ENCODE measurements at regions not wholly inside any gene's neighbourhood (a gene's known extent, or its start where the extent isn't known, plus 50 kb on each side); places are given as distances from the start of the nearest gene placed in this dataset.

DNA sequence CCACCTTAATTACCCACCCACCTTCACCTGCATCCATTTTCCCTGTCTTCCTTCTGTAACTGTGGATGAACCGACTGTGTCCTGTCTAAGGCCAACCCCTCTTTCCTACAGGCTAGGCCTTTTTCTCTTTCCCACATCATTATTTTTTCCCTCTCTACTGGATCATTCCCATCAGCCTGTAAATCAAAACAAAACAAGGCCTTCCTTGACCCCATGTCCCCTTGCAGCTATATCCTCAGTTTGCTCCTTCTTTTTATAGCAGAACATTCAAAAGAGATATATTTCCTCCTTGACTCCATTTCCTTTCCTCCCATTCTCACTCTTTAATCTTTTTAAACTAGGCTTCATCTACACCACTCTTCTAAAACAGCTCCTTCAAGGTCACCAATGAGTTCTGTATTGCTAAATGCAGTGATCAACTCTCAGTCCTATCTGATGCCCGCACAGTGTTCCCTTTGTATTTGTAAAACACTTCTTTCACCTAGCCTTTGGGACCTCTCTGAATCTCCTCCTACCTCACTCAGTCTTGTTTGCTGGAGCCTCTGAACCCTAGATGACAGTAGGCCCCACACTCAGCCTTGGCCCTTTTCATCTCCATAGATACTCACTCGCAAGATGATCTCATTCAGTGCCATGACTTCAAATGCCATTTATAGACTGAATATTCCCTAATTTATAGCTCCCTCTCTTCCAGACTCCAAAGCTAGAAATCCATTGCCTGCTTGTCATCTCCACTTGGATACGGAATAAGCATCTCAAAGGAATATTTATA, 55.7 kb downstream of the CXCR4 start:
- H3K4me3 ChIP-seq (ENCODE audit: low read length in 2 of 2): no peak overlapping the region
- no peaks in the 10 kb centered on the region for H3K36me3 ChIP-seq (ENCODE audit: control insufficient read depth in 2 of 2, insufficient read depth in 2 of 2, low read length in 2 of 2)
- no peak overlapping the region for H3K9ac ChIP-seq (ENCODE audit: low read depth in 1 of 2, low read length in 2 of 2)
- H3K27me3 ChIP-seq (ENCODE audit: control insufficient read depth in 2 of 2, insufficient read depth in 2 of 2, low read length in 2 of 2): no peaks in the 10 kb centered on the region
- peaks cover 0 to 3% of the 10 kb centered on the region in 2 donors for H3K4me1 ChIP-seq (ENCODE audit: control insufficient read depth in 2 of 2, insufficient read depth in 2 of 2, low read length in 2 of 2)
- H3K27ac ChIP-seq (ENCODE audit: low read depth in 2 of 2, low read length in 2 of 2): no peak overlapping the region
- no peaks in the 10 kb centered on the region for H3K9me3 ChIP-seq (ENCODE audit: control insufficient read depth in 2 of 2, low read length in 2 of 2)

DNA sequence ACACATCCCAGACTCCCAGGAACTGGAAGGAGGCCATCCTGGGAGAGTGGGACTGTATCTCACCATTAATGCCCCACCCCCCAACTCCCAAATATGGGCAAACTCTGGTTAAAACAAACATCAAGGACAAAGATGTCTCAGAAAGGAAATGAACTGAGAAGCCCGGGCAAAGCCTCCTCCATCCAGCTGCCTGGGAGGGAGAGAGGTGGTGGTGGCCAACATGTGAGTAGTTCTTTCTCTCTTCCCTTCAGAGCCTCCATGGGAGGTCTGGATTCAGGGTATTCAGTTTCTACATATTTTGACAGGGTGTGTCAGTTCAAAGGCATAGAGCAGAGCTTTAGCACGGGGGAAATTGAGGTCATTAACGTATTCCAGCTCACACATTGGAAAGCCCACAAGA, 57.5 kb downstream of the CXCR4 start:
- Histone ChIP-seq H3K4me1 (ENCODE audit: control insufficient read depth in 2 of 2, insufficient read depth in 2 of 2, low read length in 2 of 2) (peaks cover 0 to 3% of the 10 kb centered on the region in 2 donors), H3K27ac (ENCODE audit: low read depth in 2 of 2, low read length in 2 of 2) (no peak overlapping the region), H3K27me3 (ENCODE audit: control insufficient read depth in 2 of 2, insufficient read depth in 2 of 2, low read length in 2 of 2) (no peaks in the 10 kb centered on the region), H3K9me3 (ENCODE audit: control insufficient read depth in 2 of 2, low read length in 2 of 2) (no peaks in the 10 kb centered on the region), H3K4me3 (ENCODE audit: low read length in 2 of 2) (no peak overlapping the region), H3K36me3 (ENCODE audit: control insufficient read depth in 2 of 2, insufficient read depth in 2 of 2, low read length in 2 of 2) (no peaks in the 10 kb centered on the region), H3K9ac (ENCODE audit: low read depth in 1 of 2, low read length in 2 of 2) (no peak overlapping the region)

- H3K27me3 ChIP-seq (ENCODE audit: control insufficient read depth in 2 of 2, insufficient read depth in 2 of 2, low read length in 2 of 2): no peaks in the 10 kb centered on the region
- no peaks in the 10 kb centered on the region for H3K36me3 ChIP-seq (ENCODE audit: control insufficient read depth in 2 of 2, insufficient read depth in 2 of 2, low read length in 2 of 2)
- no peak overlapping the region for H3K4me3 ChIP-seq (ENCODE audit: low read length in 2 of 2)
- no peaks in the 10 kb centered on the region for H3K9me3 ChIP-seq (ENCODE audit: control insufficient read depth in 2 of 2, low read length in 2 of 2)
- no peak overlapping the region for H3K9ac ChIP-seq (ENCODE audit: low read depth in 1 of 2, low read length in 2 of 2)
- H3K4me1 ChIP-seq (ENCODE audit: control insufficient read depth in 2 of 2, insufficient read depth in 2 of 2, low read length in 2 of 2): peaks cover 0 to 3% of the 10 kb centered on the region in 2 donors
- no peak overlapping the region for H3K27ac ChIP-seq (ENCODE audit: low read depth in 2 of 2, low read length in 2 of 2)
These were observed 58.9 kb downstream of the CXCR4 start for GRCh38 chr2:136059036-136059472.

- Histone ChIP-seq H3K27me3 (ENCODE audit: control insufficient read depth in 2 of 2, insufficient read depth in 2 of 2, low read length in 2 of 2) (no peaks in the 10 kb centered on the region), H3K36me3 (ENCODE audit: control insufficient read depth in 2 of 2, insufficient read depth in 2 of 2, low read length in 2 of 2) (no peaks in the 10 kb centered on the region), H3K4me1 (ENCODE audit: control insufficient read depth in 2 of 2, insufficient read depth in 2 of 2, low read length in 2 of 2) (peaks cover 0 to 3% of the 10 kb centered on the region in 2 donors), H3K27ac (ENCODE audit: low read depth in 2 of 2, low read length in 2 of 2) (no peak overlapping the region), H3K9ac (ENCODE audit: low read depth in 1 of 2, low read length in 2 of 2) (no peak overlapping the region), H3K9me3 (ENCODE audit: control insufficient read depth in 2 of 2, low read length in 2 of 2) (no peaks in the 10 kb centered on the region), H3K4me3 (ENCODE audit: low read length in 2 of 2) (no peak overlapping the region)
These were observed 59.7 kb downstream of the CXCR4 start for GRCh38 chr2:136058262-136058661.

- no peak overlapping the region for H3K27ac ChIP-seq (ENCODE audit: low read depth in 2 of 2, low read length in 2 of 2)
- no peaks in the 10 kb centered on the region for H3K27me3 ChIP-seq (ENCODE audit: control insufficient read depth in 2 of 2, insufficient read depth in 2 of 2, low read length in 2 of 2)
- peak overlapping the region in 1 of 2 donors; percentile 33 for H3K4me3 ChIP-seq (ENCODE audit: low read length in 2 of 2)
- H3K9me3 ChIP-seq (ENCODE audit: control insufficient read depth in 2 of 2, low read length in 2 of 2): no peaks in the 10 kb centered on the region
- peaks cover 0 to 3% of the 10 kb centered on the region in 2 donors for H3K4me1 ChIP-seq (ENCODE audit: control insufficient read depth in 2 of 2, insufficient read depth in 2 of 2, low read length in 2 of 2)
- no peak overlapping the region for H3K9ac ChIP-seq (ENCODE audit: low read depth in 1 of 2, low read length in 2 of 2)
- no peaks in the 10 kb centered on the region for H3K36me3 ChIP-seq (ENCODE audit: control insufficient read depth in 2 of 2, insufficient read depth in 2 of 2, low read length in 2 of 2)
These were observed 60.2 kb downstream of the CXCR4 start for GRCh38 chr2:136057802-136058140.

DNA sequence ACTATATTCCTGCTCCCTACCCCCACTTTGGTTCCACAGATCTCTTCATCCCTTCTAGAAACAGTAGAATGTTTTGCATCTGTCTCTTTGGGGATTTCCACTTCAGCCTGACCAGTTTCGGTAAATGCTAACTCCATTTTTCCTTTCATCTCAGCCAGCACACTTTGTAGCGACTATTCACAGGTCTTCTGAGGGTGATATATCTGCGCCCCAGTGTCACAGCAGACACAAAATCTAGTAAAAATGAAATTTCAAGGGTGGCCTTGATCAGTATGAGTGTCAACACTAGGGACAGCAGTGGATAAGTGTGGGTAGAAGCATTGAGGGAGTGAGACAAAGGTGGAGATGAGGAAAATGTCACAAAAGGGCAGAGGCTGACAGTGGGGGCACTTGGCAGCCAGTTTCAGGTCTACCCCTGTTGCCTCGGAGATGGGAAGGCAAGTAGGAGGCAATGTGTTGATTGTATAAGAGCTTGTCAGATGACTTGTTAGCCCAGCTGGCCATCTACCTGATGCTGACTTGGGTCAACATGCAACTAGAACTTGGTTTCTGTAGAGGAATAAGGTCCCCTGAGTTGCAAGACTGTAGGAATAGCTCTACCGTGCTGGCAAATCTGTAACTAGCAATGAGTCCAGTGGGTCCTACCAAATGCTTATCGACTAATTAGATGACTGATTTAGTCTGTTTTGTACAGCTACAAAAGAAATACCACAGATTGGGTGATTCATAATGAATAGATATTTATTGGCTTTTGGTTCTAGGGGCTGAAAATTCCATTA, 60.7 kb downstream of the CXCR4 start:
- peak overlapping the region in 1 of 2 donors; percentile 63 for H3K27ac ChIP-seq (ENCODE audit: low read depth in 2 of 2, low read length in 2 of 2)
- H3K4me1 ChIP-seq (ENCODE audit: control insufficient read depth in 2 of 2, insufficient read depth in 2 of 2, low read length in 2 of 2): peaks cover 0 to 3% of the 10 kb centered on the region in 2 donors
- H3K4me3 ChIP-seq (ENCODE audit: low read length in 2 of 2): peak overlapping the region in 1 of 2 donors; percentile 33
- H3K9ac ChIP-seq (ENCODE audit: low read depth in 1 of 2, low read length in 2 of 2): no peak overlapping the region
- no peaks in the 10 kb centered on the region for H3K27me3 ChIP-seq (ENCODE audit: control insufficient read depth in 2 of 2, insufficient read depth in 2 of 2, low read length in 2 of 2)
- H3K36me3 ChIP-seq (ENCODE audit: control insufficient read depth in 2 of 2, insufficient read depth in 2 of 2, low read length in 2 of 2): no peaks in the 10 kb centered on the region
- no peaks in the 10 kb centered on the region for H3K9me3 ChIP-seq (ENCODE audit: control insufficient read depth in 2 of 2, low read length in 2 of 2)

DNA sequence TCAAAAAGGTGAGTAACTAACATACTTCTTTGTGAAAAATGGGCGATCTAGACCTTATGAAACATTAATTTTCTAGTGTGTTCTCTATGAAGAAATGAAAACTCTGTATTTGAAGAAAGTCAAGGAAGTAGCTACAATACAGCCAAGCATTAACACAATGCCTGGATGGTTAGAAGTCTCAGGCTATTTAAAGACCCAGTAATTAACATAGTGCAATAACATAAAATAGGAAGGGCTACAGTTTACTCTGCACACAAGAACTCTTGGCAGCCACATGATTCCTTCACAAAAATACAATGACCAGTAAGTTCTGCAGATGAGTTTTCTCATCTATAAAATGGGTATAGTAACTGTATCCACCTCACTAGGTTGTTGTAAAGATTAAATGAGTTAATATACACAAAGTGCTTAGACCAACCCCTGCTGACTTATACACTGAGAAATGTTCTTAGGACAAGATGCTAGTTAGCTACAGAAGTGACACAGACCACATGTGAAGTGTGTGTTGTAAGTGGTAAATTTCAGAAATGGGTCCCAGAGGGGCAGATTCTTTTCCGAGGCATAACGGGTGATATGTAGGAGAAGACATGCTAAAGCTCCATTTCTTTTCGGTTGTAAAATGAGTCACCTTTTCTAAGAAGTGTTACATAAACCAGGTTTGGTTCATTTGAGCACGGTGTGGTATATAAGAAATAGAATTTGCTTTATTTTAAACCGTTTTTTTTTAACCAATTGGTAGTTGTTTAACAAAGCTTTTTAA, 61.8 kb downstream of the CXCR4 start:
- no peak overlapping the region for H3K9ac ChIP-seq (ENCODE audit: low read depth in 1 of 2, low read length in 2 of 2)
- H3K9me3 ChIP-seq (ENCODE audit: control insufficient read depth in 2 of 2, low read length in 2 of 2): no peaks in the 10 kb centered on the region
- no peaks in the 10 kb centered on the region for H3K27me3 ChIP-seq (ENCODE audit: control insufficient read depth in 2 of 2, insufficient read depth in 2 of 2, low read length in 2 of 2)
- H3K4me3 ChIP-seq (ENCODE audit: low read length in 2 of 2): no peak overlapping the region
- H3K36me3 ChIP-seq (ENCODE audit: control insufficient read depth in 2 of 2, insufficient read depth in 2 of 2, low read length in 2 of 2): no peaks in the 10 kb centered on the region
- peaks cover 0 to 3% of the 10 kb centered on the region in 2 donors for H3K4me1 ChIP-seq (ENCODE audit: control insufficient read depth in 2 of 2, insufficient read depth in 2 of 2, low read length in 2 of 2)
- H3K27ac ChIP-seq (ENCODE audit: low read depth in 2 of 2, low read length in 2 of 2): no peak overlapping the region

- Histone ChIP-seq H3K4me3 (ENCODE audit: low read length in 2 of 2) (no peak overlapping the region), H3K9ac (ENCODE audit: low read depth in 1 of 2, low read length in 2 of 2) (no peak overlapping the region), H3K27ac (ENCODE audit: low read depth in 2 of 2, low read length in 2 of 2) (no peak overlapping the region), H3K9me3 (ENCODE audit: control insufficient read depth in 2 of 2, low read length in 2 of 2) (no peaks in the 10 kb centered on the region), H3K36me3 (ENCODE audit: control insufficient read depth in 2 of 2, insufficient read depth in 2 of 2, low read length in 2 of 2) (no peaks in the 10 kb centered on the region), H3K4me1 (ENCODE audit: control insufficient read depth in 2 of 2, insufficient read depth in 2 of 2, low read length in 2 of 2) (peaks cover 0 to 3% of the 10 kb centered on the region in 2 donors), H3K27me3 (ENCODE audit: control insufficient read depth in 2 of 2, insufficient read depth in 2 of 2, low read length in 2 of 2) (no peaks in the 10 kb centered on the region)
These were observed 63.1 kb downstream of the CXCR4 start for GRCh38 chr2:136054856-136055255.

- Histone ChIP-seq H3K9ac (ENCODE audit: low read depth in 1 of 2, low read length in 2 of 2) (no peak overlapping the region), H3K9me3 (ENCODE audit: control insufficient read depth in 2 of 2, low read length in 2 of 2) (no peaks in the 10 kb centered on the region), H3K4me3 (ENCODE audit: low read length in 2 of 2) (no peak overlapping the region), H3K27me3 (ENCODE audit: control insufficient read depth in 2 of 2, insufficient read depth in 2 of 2, low read length in 2 of 2) (no peaks in the 10 kb centered on the region), H3K27ac (ENCODE audit: low read depth in 2 of 2, low read length in 2 of 2) (no peak overlapping the region), H3K36me3 (ENCODE audit: control insufficient read depth in 2 of 2, insufficient read depth in 2 of 2, low read length in 2 of 2) (no peaks in the 10 kb centered on the region), H3K4me1 (ENCODE audit: control insufficient read depth in 2 of 2, insufficient read depth in 2 of 2, low read length in 2 of 2) (no peaks in the 10 kb centered on the region)
These were observed 65.3 kb downstream of the CXCR4 start for GRCh38 chr2:136052369-136053362.
